HG02610 (cell line): ENCODE measurements at regions not wholly inside any gene's neighbourhood (a gene's known extent, or its start where the extent isn't known, plus 50 kb on each side); places are given as distances from the start of the nearest gene placed in this dataset.

Experiments used
- ATAC-seq: cut with Tn5 transposase; IDR thresholded peaks from one replicate; pipeline ENCODE4 v1.9.1; 2021; ENCODE audit warnings: mild to moderate bottlenecking, moderate library complexity; ENCODE audit not compliant: unreplicated experiment

GRCh38 chr22:49148895-49149418 lies 678.7 kb downstream of the BRD1 start:
- no peak for ATAC-seq

GRCh38 chr22:49147617-49148175 lies 680.0 kb downstream of the BRD1 start:
- ATAC-seq = no peak

GRCh38 chr22:49147171-49147570 lies 680.5 kb downstream of the BRD1 start:
- no peak for ATAC-seq

GRCh38 chr22:49146511-49146910 lies 681.2 kb downstream of the BRD1 start:
- ATAC-seq = no peak

GRCh38 chr22:49143812-49144211 lies 683.9 kb downstream of the BRD1 start:
- ATAC-seq = no peak

GRCh38 chr22:49142891-49143290 lies 684.8 kb downstream of the BRD1 start:
- ATAC-seq = no peak

- ATAC-seq = no peak
These were observed 685.4 kb downstream of the BRD1 start for GRCh38 chr22:49142296-49142695.

GRCh38 chr22:49141761-49142160 lies 685.9 kb downstream of the BRD1 start:
- no peak for ATAC-seq

- ATAC-seq = no peak
These were observed 686.6 kb downstream of the BRD1 start for GRCh38 chr22:49140911-49141665.

GRCh38 chr22:49139492-49140151 lies 688.1 kb downstream of the BRD1 start:
- ATAC-seq = no peak

GRCh38 chr22:49138250-49138790 lies 689.4 kb downstream of the BRD1 start:
- no peak for ATAC-seq

GRCh38 chr22:49137206-49137840 lies 690.4 kb downstream of the BRD1 start:
- no peak for ATAC-seq

- no peak for ATAC-seq
These were observed 690.9 kb downstream of the BRD1 start for GRCh38 chr22:49136816-49137180.

- ATAC-seq = no peak
These were observed 691.4 kb downstream of the BRD1 start for GRCh38 chr22:49136041-49136815.

GRCh38 chr22:49134076-49134475 lies 693.6 kb downstream of the BRD1 start:
- ATAC-seq = no peak

GRCh38 chr22:49133541-49133940 lies 694.1 kb downstream of the BRD1 start:
- ATAC-seq = no peak

- ATAC-seq = no peak
These were observed 695.7 kb downstream of the BRD1 start for GRCh38 chr22:49132009-49132408.

GRCh38 chr22:49129736-49130135 lies 697.9 kb downstream of the BRD1 start:
- ATAC-seq = no peak

- ATAC-seq = no peak
These were observed 698.8 kb downstream of the BRD1 start for GRCh38 chr22:49128874-49129273.

- ATAC-seq = no peak
These were observed 703.1 kb downstream of the BRD1 start for GRCh38 chr22:49124608-49125007.
